Thyroid gland (tissue), 4 donors: ENCODE measurements at regions not wholly inside any gene's neighbourhood (a gene's known extent, or its start where the extent isn't known, plus 50 kb on each side); places are given as distances from the start of the nearest gene placed in this dataset.

Source experiments
- DNase-seq, 2 donors: peaks; one replicate each; pipeline ENCODE4 v3.0.0-alpha.2; 2019
- H3K27ac ChIP-seq, 3 donors: fragments of 200-600 bp; sonication (generic); 1 replicate in 2 of 3; 2 replicates in 1 of 3; pipeline ENCODE4 v1.5.1; 2016 to 2019; ENCODE audit warnings: mild to moderate bottlenecking in 1 of 3, moderate library complexity in 1 of 3
- H3K27me3 ChIP-seq: fragments of 200-600 bp; sonication (generic); one replicate; pipeline ENCODE4 v1.5.1; 2019
- H3K36me3 ChIP-seq, 2 donors: fragments of 200-600 bp; sonication (generic); one replicate each; pipeline ENCODE4 v1.5.1; 2016 to 2019
- H3K4me1 ChIP-seq, 2 donors: fragments of 200-600 bp; sonication (generic); one replicate each; pipeline ENCODE4 v1.5.1; 2017 to 2019
- H3K4me3 ChIP-seq, 3 donors: fragments of 200-600 bp; sonication (generic); replicated peaks in 1 of 3; 1 replicate in 2 of 3; 2 replicates in 1 of 3; pipeline ENCODE4 v1.5.1; 2016; ENCODE audit warnings: mild to moderate bottlenecking in 1 of 3
- H3K9me3 ChIP-seq: fragments of 200-600 bp; sonication (generic); one replicate; pipeline ENCODE4 v1.5.1; 2017
- CTCF ChIP-seq, 6 experiments: fragments of 200-600 bp in 3 of 6; fragments of 450-650 bp in 3 of 6; sonication (generic) in 3 of 6; IDR thresholded peaks; one replicate each; pipeline ENCODE4 v1.5.1; 2016 to 2019; ENCODE audit warnings: antibody characterized with exemption in 6 of 6, mild to moderate bottlenecking in 2 of 6, inconsistent platforms in 1 of 6, moderate library complexity in 1 of 6
- POLR2A ChIP-seq, 2 donors: fragments of 450-650 bp; IDR thresholded peaks; one replicate each; pipeline ENCODE4 v1.6.1; 2017; ENCODE audit warnings: antibody characterized with exemption in 2 of 2, mild to moderate bottlenecking in 2 of 2, moderate library complexity in 1 of 2
- WGBS, 2 donors: methylation state at CpG; one replicate each; pipeline ENCODE4 v1.1.5; 2017; 5-methylcytosine and 5-hydroxymethylcytosine counted together
- intact Hi-C: fragments of 100-400 bp; cut with DNase I; formaldehyde crosslinking; loops from one replicate; pipeline ENCODE4 v1.15.1; 2023

- Histone ChIP-seq H3K36me3 (no peaks in the 10 kb centered on the region), H3K9me3 (no peaks in the 10 kb centered on the region), H3K4me1 (no peaks in the 10 kb centered on the region), H3K27ac (no peak overlapping the region), H3K4me3 (no peak overlapping the region), H3K27me3 (no peaks in the 10 kb centered on the region)
- TF ChIP-seq POLR2A (IDR thresholded peaks at IDR 0.05) = no peak
- TF ChIP-seq CTCF (IDR thresholded peaks at IDR 0.05) = no peak
- DNase-seq = no peak
- intact Hi-C loops = no loop called here
- WGBS, 2 donors = 85 to 92% methylated on average over 6 of the region's 6 CpGs
Measured at GRCh38 chr1:219405531-219406331, 207.2 kb downstream of the ZC3H11B start.

GRCh38 chr1:219404629-219405028, 208.3 kb downstream of the ZC3H11B start:
- no peaks in the 10 kb centered on the region for H3K27me3 ChIP-seq
- TF ChIP-seq POLR2A (IDR thresholded peaks at IDR 0.05) = no peak
- no peak for TF ChIP-seq CTCF (IDR thresholded peaks at IDR 0.05)
- intact Hi-C loops = no loop called here
- H3K4me3 ChIP-seq = no peak overlapping the region
- WGBS, 2 donors = 89 to 93% methylated on average over 1 of the region's 1 CpG
- H3K36me3 ChIP-seq = no peaks in the 10 kb centered on the region
- H3K27ac ChIP-seq = no peak overlapping the region
- H3K4me1 ChIP-seq = no peaks in the 10 kb centered on the region
- no peaks in the 10 kb centered on the region for H3K9me3 ChIP-seq
- no peak for DNase-seq

GRCh38 chr1:219402925-219403324, 210.0 kb downstream of the ZC3H11B start:
- H3K27ac ChIP-seq = no peak overlapping the region
- TF ChIP-seq CTCF (IDR thresholded peaks at IDR 0.05) (no peak), POLR2A (IDR thresholded peaks at IDR 0.05) (no peak)
- intact Hi-C loops = no loop called here
- DNase-seq = no peak
- no peaks in the 10 kb centered on the region for H3K27me3 ChIP-seq
- no peaks in the 10 kb centered on the region for H3K4me1 ChIP-seq
- H3K36me3 ChIP-seq = no peaks in the 10 kb centered on the region
- H3K9me3 ChIP-seq = no peaks in the 10 kb centered on the region
- H3K4me3 ChIP-seq = no peak overlapping the region

GRCh38 chr1:219401724-219402625, 210.9 kb downstream of the ZC3H11B start:
- DNase-seq = no peak
- Histone ChIP-seq H3K4me1 (no peaks in the 10 kb centered on the region), H3K36me3 (no peaks in the 10 kb centered on the region), H3K27ac (no peak overlapping the region), H3K9me3 (no peaks in the 10 kb centered on the region), H3K4me3 (no peak overlapping the region), H3K27me3 (no peaks in the 10 kb centered on the region)
- no peak for TF ChIP-seq CTCF (IDR thresholded peaks at IDR 0.05)
- TF ChIP-seq POLR2A (IDR thresholded peaks at IDR 0.05) = no peak
- intact Hi-C loops = no loop called here

GRCh38 chr1:219399446-219399845, 213.5 kb downstream of the ZC3H11B start:
- 87 to 88% methylated on average over 4 to 5 of the region's 5 CpGs for WGBS, 2 donors
- no peak for TF ChIP-seq POLR2A (IDR thresholded peaks at IDR 0.05)
- no peak for TF ChIP-seq CTCF (IDR thresholded peaks at IDR 0.05)

More at GRCh38 chr1:219399446-219399845, 213.5 kb downstream of the ZC3H11B start:
- H3K4me3 ChIP-seq = no peak overlapping the region
- H3K27me3 ChIP-seq = no peaks in the 10 kb centered on the region
- H3K27ac ChIP-seq = no peak overlapping the region
- intact Hi-C loops = no loop called here
- no peaks in the 10 kb centered on the region for H3K9me3 ChIP-seq
- no peaks in the 10 kb centered on the region for H3K4me1 ChIP-seq
- H3K36me3 ChIP-seq = no peaks in the 10 kb centered on the region
- no peak for DNase-seq
